HG03175 (cell line): ENCODE measurements at regions not wholly inside any gene's neighbourhood (a gene's known extent, or its start where the extent isn't known, plus 50 kb on each side); places are given as distances from the start of the nearest gene placed in this dataset.
A peak's percentile ranks its signal among the peaks of the same experiment; 100 is the strongest.

Source experiments
- ATAC-seq: cut with Tn5 transposase; IDR thresholded peaks from one replicate; pipeline ENCODE4 v1.9.1; 2021; ENCODE audit warnings: mild to moderate bottlenecking, moderate library complexity; ENCODE audit not compliant: unreplicated experiment

GRCh38 chr12:34188974-34189373 is 166.7 kb downstream of the ALG10 start:
- no peak for ATAC-seq

GRCh38 chr12:34190054-34190453 is 167.8 kb downstream of the ALG10 start:
- no peak for ATAC-seq

- no peak for ATAC-seq
Observed at GRCh38 chr12:34198924-34199323, 176.6 kb downstream of the ALG10 start.

GRCh38 chr12:34203866-34204620 is 181.7 kb downstream of the ALG10 start:
- no peak for ATAC-seq

GRCh38 chr12:34204830-34205285 is 182.6 kb downstream of the ALG10 start:
- ATAC-seq = no peak

GRCh38 chr12:34205401-34205800 is 183.1 kb downstream of the ALG10 start:
- ATAC-seq = no peak

GRCh38 chr12:34206061-34206785 is 183.9 kb downstream of the ALG10 start:
- ATAC-seq = no peak

GRCh38 chr12:34207858-34208257 is 185.6 kb downstream of the ALG10 start:
- ATAC-seq = no peak

- no peak for ATAC-seq
Observed at GRCh38 chr12:34208331-34209258, 186.3 kb downstream of the ALG10 start.

GRCh38 chr12:34209259-34209835 is 187.1 kb downstream of the ALG10 start:
- ATAC-seq = no peak

- no peak for ATAC-seq
Observed at GRCh38 chr12:34210183-34210582, 187.9 kb downstream of the ALG10 start.

GRCh38 chr12:34210689-34211530 is 188.6 kb downstream of the ALG10 start:
- no peak for ATAC-seq

GRCh38 chr12:34212651-34213050 is 190.4 kb downstream of the ALG10 start:
- no peak for ATAC-seq

GRCh38 chr12:34214011-34214410 is 191.7 kb downstream of the ALG10 start:
- ATAC-seq = no peak

GRCh38 chr12:34215213-34215892 is 193.1 kb downstream of the ALG10 start:
- ATAC-seq = no peak

GRCh38 chr12:34215893-34216285 is 193.6 kb downstream of the ALG10 start:
- no peak for ATAC-seq

GRCh38 chr12:34217660-34218059 is 195.4 kb downstream of the ALG10 start:
- no peak for ATAC-seq

- peak; percentile 83 for ATAC-seq
Observed at GRCh38 chr12:34218193-34219045, 196.1 kb downstream of the ALG10 start.
